Neural cell (in vitro differentiated cells): ENCODE measurements at regions not wholly inside any gene's neighbourhood (a gene's known extent, or its start where the extent isn't known, plus 50 kb on each side); places are given as distances from the start of the nearest gene placed in this dataset.
"Not testable (repeated sequence)": the region's sequence is repeated elsewhere in the genome, so short reads cannot be mapped to it uniquely, and the experiment has no call there.

Experiments used
- CTCF ChIP-seq: fragments of 450-650 bp; IDR thresholded peaks from 2 replicates; pipeline ENCODE4 v1.5.1; 2014; ENCODE audit warnings: antibody characterized with exemption, mild to moderate bottlenecking, moderate library complexity; ENCODE audit not compliant: poor library complexity, severe bottlenecking
- EP300 ChIP-seq: fragments of 450-650 bp; conservative IDR thresholded peaks from 2 replicates; pipeline ENCODE4 v1.6.1; 2014; ENCODE audit warnings: antibody characterized with exemption, mild to moderate bottlenecking, moderate library complexity; ENCODE audit not compliant: poor library complexity, severe bottlenecking
- MXI1 ChIP-seq: fragments of 450-650 bp; conservative IDR thresholded peaks from 2 replicates; pipeline ENCODE4 v1.6.1; 2014; ENCODE audit warnings: antibody characterized with exemption, mild to moderate bottlenecking; ENCODE audit not compliant: poor library complexity, severe bottlenecking
- RAD21 ChIP-seq: fragments of 450-650 bp; conservative IDR thresholded peaks from 2 replicates; pipeline ENCODE4 v1.6.1; 2014; ENCODE audit warnings: antibody characterized with exemption, mild to moderate bottlenecking, moderate library complexity
- REST ChIP-seq: IDR thresholded peaks from 2 replicates; pipeline ENCODE4 v1.6.1; 2012; ENCODE audit warnings: borderline replicate concordance
- TAF1 ChIP-seq: IDR thresholded peaks from 2 replicates; pipeline ENCODE4 v1.6.1; 2012; ENCODE audit warnings: low read depth

- not testable (repeated sequence) for TF ChIP-seq CTCF, TAF1, RAD21, REST, EP300, MXI1
These were observed 378.5 kb upstream of the FRG2C start for GRCh38 chr3:75285531-75286148.
